Heart left ventricle (tissue), 13 donors: ENCODE measurements at regions not wholly inside any gene's neighbourhood (a gene's known extent, or its start where the extent isn't known, plus 50 kb on each side); places are given as distances from the start of the nearest gene placed in this dataset.

ENCODE experiments used
- CTCF ChIP-seq, 12 donors: fragments of 200-600 bp; sonication (generic) in 4 of 12; IDR thresholded peaks; one replicate each; pipeline versions ENCODE4 v1.5.0 to v1.8.0; 2018 to 2022; ENCODE audit warnings: antibody characterized with exemption in 12 of 12, mild to moderate bottlenecking in 5 of 12
- POLR2A ChIP-seq, 2 donors: fragments of 450-650 bp; IDR thresholded peaks; one replicate each; pipeline ENCODE4 v1.6.1; 2017; ENCODE audit warnings: antibody characterized with exemption in 2 of 2, mild to moderate bottlenecking in 2 of 2, moderate library complexity in 2 of 2
- donor health status: ischemic (EF 13 %, LVEDD 7.1; RV severe dilation, severe dysfunction).
- donor health status: DM: no; HTN: yes; CAD: no.
- donor health status: DM: no; HTN: no; CAD: no.
- donor health status: ischemic (EF 25% LVEDD 6.9; RV normal size, moderate dysfunction).
- donor health status: ischemic (EF 25% LVEDD 5.7; RV mildly dilated, moderate dysfunction).
- donor health status: ischemic (EF 35%, LVEDD 5.7; RV mildly dilated, moderate dysfunction).
- donor health status: nonischemic (EF 11% LVEDD 7.7; RV severe dilation, severe dysfunction).
- donor health status: DM: yes; HTN: yes; CAD: no.
- donor health status: PGD.
- donor health status: ischemic (EF 29% LVEDD 5.4; RV normal size, mild dysfunction).
- donor health status: nonischemic (EF 23%, LVEDD 6.1; RV moderate dilation, normal function).

GRCh38 chr3:30440880-30441279 lies 165.5 kb upstream of the TGFBR2 start:
- TF ChIP-seq CTCF (IDR thresholded peaks at IDR 0.05): no peak
- TF ChIP-seq POLR2A (IDR thresholded peaks at IDR 0.05): no peak
